ENCODE measurements at regions not wholly inside any gene's neighbourhood (a gene's known extent, or its start where the extent isn't known, plus 50 kb on each side); places are given as distances from the start of the nearest gene placed in this dataset.

DNA sequence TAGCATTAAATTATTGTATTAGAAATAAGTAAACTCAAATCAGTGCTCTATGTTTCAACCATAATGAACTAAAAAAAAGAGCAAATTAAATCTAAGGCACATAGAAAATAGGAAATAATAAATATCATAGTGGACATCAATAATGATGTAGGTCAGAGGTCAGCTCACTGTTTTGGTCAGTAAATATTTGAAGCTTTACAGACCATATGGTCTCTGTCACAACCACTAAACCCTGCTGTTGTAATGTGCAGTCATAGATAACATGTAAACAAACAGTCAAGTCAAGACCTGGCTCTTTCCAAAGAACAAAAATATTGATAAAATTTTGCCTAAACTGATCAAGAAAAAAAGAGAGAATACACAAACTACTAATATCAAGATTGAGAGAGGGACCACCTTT is 615.0 kb downstream of the SH2D4B start:
- H3K36me3 ChIP-seq (ENCODE audit: control insufficient read depth, low read length) = no peaks in the 10 kb centered on the region
- no peak for TF ChIP-seq EZH2phosphoT487 (IDR thresholded peaks at IDR 0.05; ENCODE audit: borderline replicate concordance, low read length)
- TF ChIP-seq, protein P1, sequence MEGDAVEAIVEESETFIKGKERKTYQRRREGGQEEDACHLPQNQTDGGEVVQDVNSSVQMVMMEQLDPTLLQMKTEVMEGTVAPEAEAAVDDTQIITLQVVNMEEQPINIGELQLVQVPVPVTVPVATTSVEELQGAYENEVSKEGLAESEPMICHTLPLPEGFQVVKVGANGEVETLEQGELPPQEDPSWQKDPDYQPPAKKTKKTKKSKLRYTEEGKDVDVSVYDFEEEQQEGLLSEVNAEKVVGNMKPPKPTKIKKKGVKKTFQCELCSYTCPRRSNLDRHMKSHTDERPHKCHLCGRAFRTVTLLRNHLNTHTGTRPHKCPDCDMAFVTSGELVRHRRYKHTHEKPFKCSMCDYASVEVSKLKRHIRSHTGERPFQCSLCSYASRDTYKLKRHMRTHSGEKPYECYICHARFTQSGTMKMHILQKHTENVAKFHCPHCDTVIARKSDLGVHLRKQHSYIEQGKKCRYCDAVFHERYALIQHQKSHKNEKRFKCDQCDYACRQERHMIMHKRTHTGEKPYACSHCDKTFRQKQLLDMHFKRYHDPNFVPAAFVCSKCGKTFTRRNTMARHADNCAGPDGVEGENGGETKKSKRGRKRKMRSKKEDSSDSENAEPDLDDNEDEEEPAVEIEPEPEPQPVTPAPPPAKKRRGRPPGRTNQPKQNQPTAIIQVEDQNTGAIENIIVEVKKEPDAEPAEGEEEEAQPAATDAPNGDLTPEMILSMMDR (IDR thresholded peaks at IDR 0.05; ENCODE audit: low read depth, low read length, poor library complexity, severe bottlenecking) = no peak
- H3F3A ChIP-seq (ENCODE audit: control insufficient read depth, insufficient read depth) = no peaks in the 10 kb centered on the region
- H3K27ac ChIP-seq (ENCODE audit: low read depth, low read length) = no peak overlapping the region
- H4K20me1 ChIP-seq (ENCODE audit: control insufficient read depth, insufficient read depth, low read depth, low read length) = no peaks in the 10 kb centered on the region
- H3K9me3 ChIP-seq (ENCODE audit: control insufficient read depth, insufficient read depth, low read length) = no peaks in the 10 kb centered on the region
- no peaks in the 10 kb centered on the region for H3K4me1 ChIP-seq (ENCODE audit: control insufficient read depth, low read length)
- H3K79me2 ChIP-seq (ENCODE audit: control insufficient read depth, low read length) = no peaks in the 10 kb centered on the region
- H3K27me3 ChIP-seq (ENCODE audit: control insufficient read depth, low read length) = no peaks in the 10 kb centered on the region
- no peaks in the 10 kb centered on the region for H3K9me2 ChIP-seq (replicated peaks; ENCODE audit: control insufficient read depth, low read length)
- H3K4me2 ChIP-seq (ENCODE audit: low read length) = no peak overlapping the region
- no peak overlapping the region for H3K4me3 ChIP-seq (ENCODE audit: low read length)

DNA sequence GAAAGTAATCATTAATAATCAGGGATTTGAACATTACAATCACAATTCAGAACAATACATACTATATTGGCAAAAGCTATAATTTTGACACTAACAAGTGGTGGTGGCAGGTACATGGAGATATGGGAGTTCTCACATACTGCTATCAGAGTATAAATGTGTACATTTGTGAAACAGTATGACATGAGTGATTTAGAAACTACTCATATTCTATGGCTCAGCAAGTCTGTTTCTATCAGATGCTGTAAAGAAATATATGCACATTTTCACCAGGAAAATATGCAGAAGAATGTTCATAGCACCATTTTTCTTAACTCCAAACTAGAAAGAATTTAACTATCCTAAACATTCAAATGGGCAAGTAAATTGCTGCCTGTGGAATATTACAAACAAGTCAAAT is 620.0 kb downstream of the SH2D4B start:
- Histone ChIP-seq H4K20me1 (ENCODE audit: control insufficient read depth, insufficient read depth, low read depth, low read length) (no peaks in the 10 kb centered on the region), H3K9me2 (replicated peaks; ENCODE audit: control insufficient read depth, low read length) (no peaks in the 10 kb centered on the region), H3K9me3 (ENCODE audit: control insufficient read depth, insufficient read depth, low read length) (no peaks in the 10 kb centered on the region), H3F3A (ENCODE audit: control insufficient read depth, insufficient read depth) (no peaks in the 10 kb centered on the region), H3K27me3 (ENCODE audit: control insufficient read depth, low read length) (no peaks in the 10 kb centered on the region), H3K4me3 (ENCODE audit: low read length) (no peak overlapping the region), H3K4me2 (ENCODE audit: low read length) (no peak overlapping the region), H3K36me3 (ENCODE audit: control insufficient read depth, low read length) (no peaks in the 10 kb centered on the region), H3K79me2 (ENCODE audit: control insufficient read depth, low read length) (no peaks in the 10 kb centered on the region), H3K27ac (ENCODE audit: low read depth, low read length) (no peak overlapping the region), H3K4me1 (ENCODE audit: control insufficient read depth, low read length) (no peaks in the 10 kb centered on the region)
- no peak for TF ChIP-seq EZH2phosphoT487 (IDR thresholded peaks at IDR 0.05; ENCODE audit: borderline replicate concordance, low read length)
- TF ChIP-seq, protein P1 (IDR thresholded peaks at IDR 0.05; ENCODE audit: low read depth, low read length, poor library complexity, severe bottlenecking) = no peak

- no peak overlapping the region for H3K4me3 ChIP-seq (ENCODE audit: low read length)
- H3K36me3 ChIP-seq (ENCODE audit: control insufficient read depth, low read length) = no peaks in the 10 kb centered on the region
- H3F3A ChIP-seq (ENCODE audit: control insufficient read depth, insufficient read depth) = no peaks in the 10 kb centered on the region
- H4K20me1 ChIP-seq (ENCODE audit: control insufficient read depth, insufficient read depth, low read depth, low read length) = no peaks in the 10 kb centered on the region
- TF ChIP-seq, protein P1 (IDR thresholded peaks at IDR 0.05; ENCODE audit: low read depth, low read length, poor library complexity, severe bottlenecking) = no peak
- no peak for TF ChIP-seq EZH2phosphoT487 (IDR thresholded peaks at IDR 0.05; ENCODE audit: borderline replicate concordance, low read length)
- H3K79me2 ChIP-seq (ENCODE audit: control insufficient read depth, low read length) = no peaks in the 10 kb centered on the region
- H3K27ac ChIP-seq (ENCODE audit: low read depth, low read length) = no peak overlapping the region
- H3K9me2 ChIP-seq (replicated peaks; ENCODE audit: control insufficient read depth, low read length) = no peaks in the 10 kb centered on the region
- no peaks in the 10 kb centered on the region for H3K9me3 ChIP-seq (ENCODE audit: control insufficient read depth, insufficient read depth, low read length)
- no peaks in the 10 kb centered on the region for H3K27me3 ChIP-seq (ENCODE audit: control insufficient read depth, low read length)
- H3K4me2 ChIP-seq (ENCODE audit: low read length) = no peak overlapping the region
- no peaks in the 10 kb centered on the region for H3K4me1 ChIP-seq (ENCODE audit: control insufficient read depth, low read length)
These were observed 640.0 kb downstream of the SH2D4B start for GRCh38 chr10:81177651-81178244.

Measured in DOHH2 (cell line).